GM21619 (cell line): ENCODE measurements at regions not wholly inside any gene's neighbourhood (a gene's known extent, or its start where the extent isn't known, plus 50 kb on each side); places are given as distances from the start of the nearest gene placed in this dataset.

Experiments
- ATAC-seq: cut with Tn5 transposase; IDR thresholded peaks from one replicate; pipeline ENCODE4 v1.9.1; 2021; ENCODE audit not compliant: unreplicated experiment

- ATAC-seq = no peak
Measured at GRCh38 chr11:31865606-31866300, 54.6 kb upstream of the PAX6 start.

GRCh38 chr11:31863170-31863832 lies 52.2 kb upstream of the PAX6 start:
- ATAC-seq = no peak

GRCh38 chr11:31861011-31861410 lies 49.9 kb upstream of the PAX6 start:
- ATAC-seq = no peak
